Ectodermal cell (in vitro differentiated cells): ENCODE measurements at regions not wholly inside any gene's neighbourhood (a gene's known extent, or its start where the extent isn't known, plus 50 kb on each side); places are given as distances from the start of the nearest gene placed in this dataset.

ENCODE experiments used
- H3K27ac ChIP-seq: 2 replicates; pipeline ENCODE4 v1.7.0; 2013; ENCODE audit warnings: mild to moderate bottlenecking, low read depth, low read length; ENCODE audit not compliant: insufficient read depth, poor library complexity, severe bottlenecking
- H3K27me3 ChIP-seq: 2 replicates; pipeline ENCODE4 v1.7.0; 2013; ENCODE audit warnings: mild to moderate bottlenecking, low read length; ENCODE audit not compliant: insufficient read depth, control insufficient read depth, poor library complexity, severe bottlenecking
- H3K36me3 ChIP-seq: one replicate; pipeline ENCODE4 v1.7.0; 2013; ENCODE audit warnings: low read length; ENCODE audit not compliant: control insufficient read depth, insufficient read depth
- H3K4me1 ChIP-seq: one replicate; pipeline ENCODE4 v1.7.0; 2013; ENCODE audit warnings: low read length; ENCODE audit not compliant: control insufficient read depth, insufficient read depth
- H3K4me3 ChIP-seq: 2 replicates; pipeline ENCODE4 v1.7.0; 2013; ENCODE audit warnings: low read depth, low read length, control low read depth; ENCODE audit not compliant: insufficient read depth
- H3K9me3 ChIP-seq: 2 replicates; pipeline ENCODE4 v1.7.0; 2013; ENCODE audit warnings: mild to moderate bottlenecking, low read length, moderate library complexity; ENCODE audit not compliant: control insufficient read depth
- WGBS, 2 experiments: methylation state at CpG; one replicate each; pipeline ENCODE4 v1.1.7; 2013; ENCODE audit warnings: missing lambda C conversion rate in 2 of 2; 5-methylcytosine and 5-hydroxymethylcytosine counted together

- H3K4me3 ChIP-seq = no peak overlapping the region
- WGBS, 2 experiments = 67 to 73% methylated on average over 5 to 6 of the region's 6 CpGs
Observed at GRCh38 chr14:22314183-22314820, 274.7 kb downstream of the DAD1 start.

GRCh38 chr14:22313172-22313801 is 275.7 kb downstream of the DAD1 start:
- Histone ChIP-seq H3K4me1 (no peaks in the 10 kb centered on the region), H3K9me3 (no peaks in the 10 kb centered on the region), H3K27ac (no peak overlapping the region), H3K36me3 (no peaks in the 10 kb centered on the region), H3K27me3 (no peaks in the 10 kb centered on the region), H3K4me3 (no peak overlapping the region)
- WGBS, 2 experiments = 81 to 100% methylated on average over 1 of the region's 1 CpG

More at GRCh38 chr14:22314183-22314820, 274.7 kb downstream of the DAD1 start:
- Histone ChIP-seq H3K9me3 (no peaks in the 10 kb centered on the region), H3K27ac (no peak overlapping the region), H3K4me1 (no peaks in the 10 kb centered on the region), H3K27me3 (no peaks in the 10 kb centered on the region), H3K36me3 (no peaks in the 10 kb centered on the region)

GRCh38 chr14:22311636-22312035 is 277.4 kb downstream of the DAD1 start:
- Histone ChIP-seq H3K4me3 (no peak overlapping the region), H3K4me1 (no peaks in the 10 kb centered on the region), H3K27me3 (no peaks in the 10 kb centered on the region), H3K9me3 (no peaks in the 10 kb centered on the region), H3K27ac (no peak overlapping the region), H3K36me3 (no peaks in the 10 kb centered on the region)
- WGBS, 2 experiments = 90 to 95% methylated on average over 1 of the region's 1 CpG

GRCh38 chr14:22305607-22306006 is 283.4 kb downstream of the DAD1 start:
- Histone ChIP-seq H3K27ac (no peak overlapping the region), H3K4me1 (no peaks in the 10 kb centered on the region), H3K36me3 (no peaks in the 10 kb centered on the region), H3K27me3 (no peaks in the 10 kb centered on the region), H3K4me3 (no peak overlapping the region), H3K9me3 (no peaks in the 10 kb centered on the region)
- 92 to 93% methylated on average over 5 of the region's 5 CpGs for WGBS, 2 experiments

- Histone ChIP-seq H3K27me3 (no peaks in the 10 kb centered on the region), H3K4me1 (no peaks in the 10 kb centered on the region)
- 95% methylated on average over 6 of the region's 6 CpGs for whole genome bisulfite sequencing, 2 experiments
Observed at GRCh38 chr14:22304326-22304725, 284.7 kb downstream of the DAD1 start.

GRCh38 chr14:22303589-22304195 is 285.3 kb downstream of the DAD1 start:
- WGBS, 2 experiments = 53% methylated on average over 5 of the region's 5 CpGs
- H3K27me3 ChIP-seq = no peaks in the 10 kb centered on the region
- no peak overlapping the region for H3K4me3 ChIP-seq
- H3K36me3 ChIP-seq = no peaks in the 10 kb centered on the region
- no peak overlapping the region for H3K27ac ChIP-seq
- no peaks in the 10 kb centered on the region for H3K4me1 ChIP-seq
- H3K9me3 ChIP-seq = no peaks in the 10 kb centered on the region

More at GRCh38 chr14:22304326-22304725, 284.7 kb downstream of the DAD1 start:
- Histone ChIP-seq H3K4me3 (no peak overlapping the region), H3K27ac (no peak overlapping the region), H3K36me3 (no peaks in the 10 kb centered on the region), H3K9me3 (no peaks in the 10 kb centered on the region)

GRCh38 chr14:22300646-22301045 is 288.4 kb downstream of the DAD1 start:
- Histone ChIP-seq H3K27ac (no peak overlapping the region), H3K4me3 (no peak overlapping the region), H3K4me1 (no peaks in the 10 kb centered on the region), H3K27me3 (no peaks in the 10 kb centered on the region), H3K36me3 (no peaks in the 10 kb centered on the region), H3K9me3 (no peaks in the 10 kb centered on the region)
- WGBS, 2 experiments = 90 to 93% methylated on average over 2 of the region's 2 CpGs

GRCh38 chr14:22297376-22297775 is 291.6 kb downstream of the DAD1 start:
- WGBS, 2 experiments = 90 to 92% methylated on average over 1 of the region's 1 CpG
- Histone ChIP-seq H3K27ac (no peak overlapping the region), H3K36me3 (no peaks in the 10 kb centered on the region), H3K4me1 (no peaks in the 10 kb centered on the region), H3K27me3 (no peaks in the 10 kb centered on the region), H3K9me3 (no peaks in the 10 kb centered on the region), H3K4me3 (no peak overlapping the region)

- WGBS, 2 experiments = 87 to 100% methylated on average over 1 to 2 of the region's 3 CpGs
- Histone ChIP-seq H3K27ac (no peak overlapping the region), H3K4me1 (no peaks in the 10 kb centered on the region), H3K9me3 (no peaks in the 10 kb centered on the region), H3K4me3 (no peak overlapping the region), H3K27me3 (no peaks in the 10 kb centered on the region), H3K36me3 (no peaks in the 10 kb centered on the region)
Observed at GRCh38 chr14:22296722-22297121, 292.3 kb downstream of the DAD1 start.

- H3K4me3 ChIP-seq = no peak overlapping the region
- 89 to 92% methylated on average over 7 of the region's 7 CpGs for WGBS, 2 experiments
- H3K36me3 ChIP-seq = no peaks in the 10 kb centered on the region
- H3K27me3 ChIP-seq = no peaks in the 10 kb centered on the region
- H3K9me3 ChIP-seq = no peaks in the 10 kb centered on the region
- no peaks in the 10 kb centered on the region for H3K4me1 ChIP-seq
- no peak overlapping the region for H3K27ac ChIP-seq
Observed at GRCh38 chr14:22296088-22296487, 292.9 kb downstream of the DAD1 start.
